ENCODE measurements at regions not wholly inside any gene's neighbourhood (a gene's known extent, or its start where the extent isn't known, plus 50 kb on each side); places are given as distances from the start of the nearest gene placed in this dataset.

- Histone ChIP-seq H3K9ac (ENCODE audit: low read length) (no peak overlapping the region), H3K27ac (ENCODE audit: low read length) (no peak overlapping the region), H3K27me3 (ENCODE audit: control insufficient read depth, insufficient read depth, low read length) (no peaks in the 10 kb centered on the region), H3K4me3 (ENCODE audit: low read length) (no peak overlapping the region), H3K9me3 (ENCODE audit: control insufficient read depth, low read depth, low read length) (no peaks in the 10 kb centered on the region), H3K36me3 (ENCODE audit: control insufficient read depth, low read depth, low read length) (no peaks in the 10 kb centered on the region), H3K4me1 (ENCODE audit: control insufficient read depth, low read depth, low read length) (no peaks in the 10 kb centered on the region)
Observed at GRCh38 chr1:60982539-60982938, 99.8 kb upstream of the NFIA start.

DNA sequence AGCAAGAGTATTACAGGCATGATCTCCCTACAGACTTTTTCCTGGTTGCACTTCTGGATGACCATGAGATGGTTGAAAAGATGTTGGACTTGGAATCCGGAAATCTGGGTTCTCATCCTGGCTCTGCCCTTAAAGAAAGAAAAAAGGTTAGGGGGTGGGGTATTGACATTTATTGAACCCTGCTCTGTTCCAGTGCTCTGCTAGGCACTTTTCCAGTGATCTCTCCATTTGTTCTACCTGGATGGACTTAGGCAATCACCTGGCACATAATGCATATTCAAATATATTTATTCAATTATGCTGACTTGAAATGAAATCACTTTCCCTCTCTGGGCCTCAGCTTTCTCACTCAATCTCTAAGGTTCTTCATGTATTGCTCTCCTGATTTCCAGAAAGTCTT lies 101.0 kb upstream of the NFIA start:
- Histone ChIP-seq H3K9me3 (ENCODE audit: control insufficient read depth, low read depth, low read length) (no peaks in the 10 kb centered on the region), H3K36me3 (ENCODE audit: control insufficient read depth, low read depth, low read length) (no peaks in the 10 kb centered on the region), H3K4me1 (ENCODE audit: control insufficient read depth, low read depth, low read length) (no peaks in the 10 kb centered on the region), H3K27me3 (ENCODE audit: control insufficient read depth, insufficient read depth, low read length) (no peaks in the 10 kb centered on the region), H3K27ac (ENCODE audit: low read length) (no peak overlapping the region), H3K9ac (ENCODE audit: low read length) (no peak overlapping the region), H3K4me3 (ENCODE audit: low read length) (no peak overlapping the region)

DNA sequence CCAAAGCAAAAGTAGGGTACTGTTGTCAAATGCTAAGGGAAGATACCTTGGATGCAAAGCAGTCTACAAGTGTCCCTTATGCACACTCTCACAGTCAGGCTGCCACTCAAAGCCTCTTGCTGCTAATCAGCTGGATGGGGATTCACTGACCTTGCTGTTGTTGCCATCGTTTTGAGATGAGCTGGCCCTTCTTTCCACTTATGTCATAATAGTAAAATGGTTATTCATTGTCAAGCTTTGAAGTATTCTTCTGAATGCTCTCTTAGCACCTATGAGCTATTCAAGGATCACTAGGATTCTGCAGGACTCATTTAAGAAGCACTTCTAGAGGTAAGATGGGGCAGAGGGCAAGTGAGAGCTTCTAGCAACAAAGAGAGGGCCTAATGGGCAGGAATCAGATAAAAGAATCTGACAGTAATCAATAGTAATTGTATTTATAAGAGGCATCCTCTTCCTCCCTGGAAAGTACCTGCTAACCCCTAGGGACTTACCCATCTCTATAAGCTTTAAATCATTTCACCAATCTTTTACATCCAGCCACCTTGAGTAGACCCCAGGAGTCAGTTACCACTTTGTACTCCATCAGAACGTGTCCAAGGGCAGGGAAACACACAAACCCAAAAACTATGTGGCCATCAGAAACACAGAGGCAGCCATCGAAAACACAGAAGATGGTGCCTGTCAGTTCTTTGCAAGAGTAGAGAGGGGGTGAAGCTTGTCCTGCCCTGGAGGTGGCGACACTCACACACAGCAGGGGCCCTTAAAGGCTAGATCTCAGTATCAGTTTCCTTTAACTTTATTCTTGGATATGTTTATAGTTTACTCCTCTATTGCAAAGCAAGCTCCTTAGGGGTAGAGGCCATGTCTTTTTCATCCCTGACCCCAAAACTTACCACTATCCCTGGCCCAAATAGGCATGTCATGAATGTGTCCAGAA lies 103.7 kb upstream of the NFIA start:
- Histone ChIP-seq H3K9ac (ENCODE audit: low read length) (no peak overlapping the region), H3K27ac (ENCODE audit: low read length) (no peak overlapping the region), H3K4me1 (ENCODE audit: control insufficient read depth, low read depth, low read length) (peaks cover 10% of the 10 kb centered on the region), H3K9me3 (ENCODE audit: control insufficient read depth, low read depth, low read length) (no peaks in the 10 kb centered on the region), H3K4me3 (ENCODE audit: low read length) (no peak overlapping the region), H3K36me3 (ENCODE audit: control insufficient read depth, low read depth, low read length) (no peaks in the 10 kb centered on the region), H3K27me3 (ENCODE audit: control insufficient read depth, insufficient read depth, low read length) (no peaks in the 10 kb centered on the region)

- H3K36me3 ChIP-seq (ENCODE audit: control insufficient read depth, low read depth, low read length), result no peaks in the 10 kb centered on the region
Observed at GRCh38 chr1:60977661-60978060, 104.7 kb upstream of the NFIA start.

GRCh38 chr1:60974524-60975372 lies 107.6 kb upstream of the NFIA start:
- H3K27me3 ChIP-seq (ENCODE audit: control insufficient read depth, insufficient read depth, low read length), result peaks cover 4% of the 10 kb centered on the region
- no peaks in the 10 kb centered on the region for H3K9me3 ChIP-seq (ENCODE audit: control insufficient read depth, low read depth, low read length)
- no peak overlapping the region for H3K4me3 ChIP-seq (ENCODE audit: low read length)
- H3K36me3 ChIP-seq (ENCODE audit: control insufficient read depth, low read depth, low read length), result no peaks in the 10 kb centered on the region
- peaks cover 21% of the 10 kb centered on the region for H3K4me1 ChIP-seq (ENCODE audit: control insufficient read depth, low read depth, low read length)
- H3K27ac ChIP-seq (ENCODE audit: low read length), result no peak overlapping the region
- H3K9ac ChIP-seq (ENCODE audit: low read length), result no peak overlapping the region

More at GRCh38 chr1:60977661-60978060, 104.7 kb upstream of the NFIA start:
- Histone ChIP-seq H3K27me3 (ENCODE audit: control insufficient read depth, insufficient read depth, low read length) (no peaks in the 10 kb centered on the region), H3K4me3 (ENCODE audit: low read length) (no peak overlapping the region), H3K9ac (ENCODE audit: low read length) (no peak overlapping the region), H3K27ac (ENCODE audit: low read length) (no peak overlapping the region), H3K9me3 (ENCODE audit: control insufficient read depth, low read depth, low read length) (no peaks in the 10 kb centered on the region), H3K4me1 (ENCODE audit: control insufficient read depth, low read depth, low read length) (peaks cover 10% of the 10 kb centered on the region)

DNA sequence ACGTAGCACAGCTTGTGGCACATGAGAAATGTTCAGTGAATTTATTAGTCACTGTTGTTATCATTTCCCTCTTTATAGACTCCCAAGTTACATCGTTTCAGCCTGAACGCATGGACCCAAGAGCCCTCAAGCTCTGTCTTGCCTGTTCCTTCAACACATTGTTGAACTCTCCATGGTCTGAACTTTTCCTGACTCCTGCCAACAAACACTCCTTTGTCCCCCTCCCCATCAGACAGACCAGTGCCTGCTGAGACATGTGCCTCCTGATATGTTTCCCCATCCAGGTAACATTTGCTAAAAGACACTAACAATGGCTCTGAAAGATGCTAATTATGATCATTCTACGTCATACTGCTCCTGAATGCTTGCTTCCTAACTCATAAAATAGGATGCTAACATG lies 108.7 kb upstream of the NFIA start:
- peaks cover 23% of the 10 kb centered on the region for H3K4me1 ChIP-seq (ENCODE audit: control insufficient read depth, low read depth, low read length)
- H3K4me3 ChIP-seq (ENCODE audit: low read length), result no peak overlapping the region
- no peak overlapping the region for H3K27ac ChIP-seq (ENCODE audit: low read length)
- no peak overlapping the region for H3K9ac ChIP-seq (ENCODE audit: low read length)
- no peaks in the 10 kb centered on the region for H3K36me3 ChIP-seq (ENCODE audit: control insufficient read depth, low read depth, low read length)
- no peaks in the 10 kb centered on the region for H3K9me3 ChIP-seq (ENCODE audit: control insufficient read depth, low read depth, low read length)
- peaks cover 9% of the 10 kb centered on the region for H3K27me3 ChIP-seq (ENCODE audit: control insufficient read depth, insufficient read depth, low read length)

GRCh38 chr1:60972841-60973364 lies 109.5 kb upstream of the NFIA start:
- H3K27me3 ChIP-seq (ENCODE audit: control insufficient read depth, insufficient read depth, low read length), result peaks cover 9% of the 10 kb centered on the region
- no peak overlapping the region for H3K4me3 ChIP-seq (ENCODE audit: low read length)
- no peaks in the 10 kb centered on the region for H3K9me3 ChIP-seq (ENCODE audit: control insufficient read depth, low read depth, low read length)
- H3K9ac ChIP-seq (ENCODE audit: low read length), result no peak overlapping the region
- H3K36me3 ChIP-seq (ENCODE audit: control insufficient read depth, low read depth, low read length), result no peaks in the 10 kb centered on the region
- H3K4me1 ChIP-seq (ENCODE audit: control insufficient read depth, low read depth, low read length), result peaks cover 23% of the 10 kb centered on the region
- H3K27ac ChIP-seq (ENCODE audit: low read length), result no peak overlapping the region

DNA sequence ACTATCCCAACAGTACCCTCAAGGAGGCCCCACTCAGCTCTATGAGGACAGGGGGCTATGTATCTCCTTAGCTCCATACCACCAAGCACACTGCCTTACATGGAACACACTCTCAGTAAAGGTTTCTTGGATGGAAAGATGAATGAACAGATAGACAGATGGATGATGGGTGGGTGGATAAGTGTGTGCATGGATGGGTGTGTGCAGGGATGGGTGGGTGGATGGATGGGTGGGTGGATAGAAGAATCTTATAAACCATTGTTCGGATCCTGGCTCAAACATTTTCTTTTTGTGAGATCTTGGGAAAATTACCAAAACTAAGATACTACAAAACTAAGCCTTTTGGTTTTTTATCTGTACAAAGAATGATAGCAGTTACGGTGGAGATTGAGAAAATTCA lies 111.0 kb upstream of the NFIA start:
- peaks cover 23% of the 10 kb centered on the region for H3K4me1 ChIP-seq (ENCODE audit: control insufficient read depth, low read depth, low read length)
- H3K4me3 ChIP-seq (ENCODE audit: low read length), result no peak overlapping the region
- no peaks in the 10 kb centered on the region for H3K36me3 ChIP-seq (ENCODE audit: control insufficient read depth, low read depth, low read length)
- H3K27ac ChIP-seq (ENCODE audit: low read length), result no peak overlapping the region
- no peaks in the 10 kb centered on the region for H3K9me3 ChIP-seq (ENCODE audit: control insufficient read depth, low read depth, low read length)
- H3K9ac ChIP-seq (ENCODE audit: low read length), result no peak overlapping the region
- peaks cover 9% of the 10 kb centered on the region for H3K27me3 ChIP-seq (ENCODE audit: control insufficient read depth, insufficient read depth, low read length)

DNA sequence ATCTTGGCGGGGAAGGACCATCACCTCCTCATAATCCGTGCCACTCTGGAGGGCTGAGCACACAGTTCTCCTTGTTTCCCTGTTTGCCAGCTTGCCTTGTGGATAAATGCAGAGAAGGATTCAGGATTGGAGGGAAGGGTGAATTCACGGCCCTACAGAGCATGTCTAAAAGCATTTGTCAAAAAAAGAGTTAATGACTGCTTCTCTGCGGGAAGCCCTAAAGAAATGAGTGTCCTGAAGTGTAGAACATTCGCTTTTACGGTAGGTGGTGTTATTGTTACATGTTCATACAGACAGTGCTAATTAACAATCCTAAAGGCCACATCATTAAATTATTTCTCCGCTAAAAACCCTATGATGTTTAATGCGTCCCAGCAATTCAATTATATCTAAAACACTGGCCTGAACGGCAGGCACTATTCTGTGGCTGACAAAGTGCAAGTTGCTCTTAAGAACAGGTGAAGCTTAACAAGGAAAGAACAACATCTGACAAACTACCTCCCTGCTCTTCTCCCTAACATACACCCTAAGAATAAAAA lies 112.3 kb upstream of the NFIA start:
- H3K9ac ChIP-seq (ENCODE audit: low read length), result no peak overlapping the region
- peaks cover 20% of the 10 kb centered on the region for H3K4me1 ChIP-seq (ENCODE audit: control insufficient read depth, low read depth, low read length)
- no peak overlapping the region for H3K4me3 ChIP-seq (ENCODE audit: low read length)
- H3K27me3 ChIP-seq (ENCODE audit: control insufficient read depth, insufficient read depth, low read length), result peaks cover 9% of the 10 kb centered on the region
- no peaks in the 10 kb centered on the region for H3K36me3 ChIP-seq (ENCODE audit: control insufficient read depth, low read depth, low read length)
- H3K27ac ChIP-seq (ENCODE audit: low read length), result no peak overlapping the region
- peaks cover 6% of the 10 kb centered on the region for H3K9me3 ChIP-seq (ENCODE audit: control insufficient read depth, low read depth, low read length)

- H3K27ac ChIP-seq (ENCODE audit: low read length), result no peak overlapping the region
- H3K9me3 ChIP-seq (ENCODE audit: control insufficient read depth, low read depth, low read length), result peaks cover 19% of the 10 kb centered on the region
- peaks cover 8% of the 10 kb centered on the region for H3K4me1 ChIP-seq (ENCODE audit: control insufficient read depth, low read depth, low read length)
- no peaks in the 10 kb centered on the region for H3K36me3 ChIP-seq (ENCODE audit: control insufficient read depth, low read depth, low read length)
- H3K27me3 ChIP-seq (ENCODE audit: control insufficient read depth, insufficient read depth, low read length), result peaks cover 4% of the 10 kb centered on the region
- H3K4me3 ChIP-seq (ENCODE audit: low read length), result no peak overlapping the region
- no peak overlapping the region for H3K9ac ChIP-seq (ENCODE audit: low read length)
Observed at GRCh38 chr1:60965280-60965854, 117.0 kb upstream of the NFIA start.
